WTC11 (cell line): ENCODE measurements at regions not wholly inside any gene's neighbourhood (a gene's known extent, or its start where the extent isn't known, plus 50 kb on each side); places are given as distances from the start of the nearest gene placed in this dataset.

Experiments
- ATAC-seq: fragments of 200-7000 bp; cut with Tn5 transposase; 2 replicates; pipeline ENCODE4 v1.10.0; 2021; ENCODE audit warnings: mild to moderate bottlenecking, moderate library complexity
- CTCF ChIA-PET: fragments of 300-600 bp; sonication (Branson Sonifier 250); formaldehyde crosslinking; loops from one replicate; lab custom pipeline; 2021; ENCODE audit warnings: antibody characterized with exemption; lab: Charles Lee
- POLR2A ChIA-PET: fragments of 350-600 bp; sonication (Branson Sonifier 250); formaldehyde crosslinking; loops from one replicate; lab custom pipeline; 2021; ENCODE audit warnings: antibody characterized with exemption; lab: Charles Lee
- DNase-seq: peaks from one replicate; pipeline ENCODE4 v3.0.0; 2021; ENCODE audit warnings: low spot score
- H3K27ac Mint-ChIP-seq: 2 replicates; pipeline ENCODE4 v1.8.0; 2021; ENCODE audit warnings: mixed read lengths
- H3K27me3 Mint-ChIP-seq: 2 replicates; pipeline ENCODE4 v1.8.0; 2021; ENCODE audit warnings: low read depth, mild to moderate bottlenecking, moderate library complexity, mixed read lengths
- H3K36me3 Mint-ChIP-seq: 2 replicates; pipeline ENCODE4 v1.8.0; 2021; ENCODE audit warnings: mixed read lengths
- H3K4me1 Mint-ChIP-seq: 2 replicates; pipeline ENCODE4 v1.8.0; 2022; ENCODE audit warnings: mixed read lengths
- H3K4me3 Mint-ChIP-seq: 2 replicates; pipeline ENCODE4 v1.8.0; 2021; ENCODE audit warnings: mild to moderate bottlenecking, moderate library complexity, mixed read lengths
- H3K9me3 Mint-ChIP-seq: 2 replicates; pipeline ENCODE4 v1.8.0; 2021; ENCODE audit warnings: mixed read lengths
- ATF1 ChIP-seq: sonication (generic); formaldehyde crosslinking; IDR thresholded peaks from 2 replicates; pipeline ENCODE4 v1.8.1; 2023; ENCODE audit warnings: mild to moderate bottlenecking, moderate library complexity, missing genetic modification reagents
- CREB1 ChIP-seq: sonication (generic); formaldehyde crosslinking; IDR thresholded peaks from 2 replicates; pipeline ENCODE4 v1.8.0; 2023; ENCODE audit warnings: mild to moderate bottlenecking, missing genetic modification reagents
- ELF4 ChIP-seq: sonication (generic); formaldehyde crosslinking; IDR thresholded peaks from 2 replicates; pipeline ENCODE4 v1.8.1; 2022; ENCODE audit warnings: low read depth, mild to moderate bottlenecking, moderate library complexity, missing genetic modification reagents
- FOXJ3 ChIP-seq: sonication (generic); formaldehyde crosslinking; IDR thresholded peaks from 2 replicates; pipeline ENCODE4 v1.9.0; 2021; ENCODE audit warnings: missing genetic modification reagents, mild to moderate bottlenecking, borderline replicate concordance
- GTF2I ChIP-seq: fragments of 250-450 bp; sonication (Bioruptor Pico); conservative IDR thresholded peaks from 2 replicates; pipeline ENCODE4 v1.4.0; 2021; ENCODE audit warnings: mild to moderate bottlenecking
- HMGA2 ChIP-seq: fragments of 250-450 bp; sonication (Bioruptor Pico); IDR thresholded peaks from 2 replicates; pipeline ENCODE4 v1.4.0; 2021; ENCODE audit warnings: mild to moderate bottlenecking, moderate library complexity
- NFATC4 ChIP-seq: fragments of 250-450 bp; sonication (Bioruptor Pico); IDR thresholded peaks from 2 replicates; pipeline ENCODE4 v1.9.0; 2021; ENCODE audit warnings: mild to moderate bottlenecking
- NR2C2 ChIP-seq: sonication (generic); formaldehyde crosslinking; IDR thresholded peaks from 2 replicates; pipeline ENCODE4 v1.8.0; 2022; ENCODE audit warnings: mild to moderate bottlenecking, missing genetic modification reagents
- RORB ChIP-seq: fragments of 250-450 bp; sonication (Bioruptor Pico); IDR thresholded peaks from 2 replicates; pipeline ENCODE4 v1.9.0; 2021; ENCODE audit warnings: mild to moderate bottlenecking
- SOX15 ChIP-seq: fragments of 250-450 bp; sonication (Bioruptor Pico); IDR thresholded peaks from 2 replicates; pipeline ENCODE4 v1.9.0; 2021; ENCODE audit warnings: mild to moderate bottlenecking
- SP1 ChIP-seq: sonication (generic); formaldehyde crosslinking; conservative IDR thresholded peaks from 2 replicates; pipeline ENCODE4 v1.8.1; 2022; ENCODE audit warnings: missing genetic modification reagents
- ZNF138 ChIP-seq: sonication (generic); formaldehyde crosslinking; conservative IDR thresholded peaks from 2 replicates; pipeline ENCODE4 v1.8.1; 2022; ENCODE audit warnings: mild to moderate bottlenecking, moderate library complexity, missing genetic modification reagents
- ZNF317 ChIP-seq: sonication (generic); formaldehyde crosslinking; IDR thresholded peaks from 2 replicates; pipeline ENCODE4 v1.8.1; 2023; ENCODE audit warnings: low read depth, mild to moderate bottlenecking, moderate library complexity, missing genetic modification reagents, borderline replicate concordance
- ZNF396 ChIP-seq: fragments of 250-450 bp; sonication (Bioruptor Pico); IDR thresholded peaks from 2 replicates; pipeline ENCODE4 v1.8.0; 2021; ENCODE audit warnings: mild to moderate bottlenecking, moderate library complexity, borderline replicate concordance
- TF ChIP-seq, protein P1 (sequence below): fragments of 250-450 bp; sonication (Bioruptor Pico); IDR thresholded peaks from 2 replicates; pipeline ENCODE4 v2.1.2; 2022; ENCODE audit warnings: mild to moderate bottlenecking, moderate library complexity
- TF ChIP-seq, protein P2 (sequence below): sonication (generic); formaldehyde crosslinking; conservative IDR thresholded peaks from 2 replicates; pipeline ENCODE4 v1.8.1; 2022; ENCODE audit warnings: mild to moderate bottlenecking, missing genetic modification reagents
- TF ChIP-seq, protein P3 (sequence below): sonication (generic); formaldehyde crosslinking; IDR thresholded peaks from 2 replicates; pipeline ENCODE4 v1.8.0; 2022; ENCODE audit warnings: missing genetic modification reagents
- TF ChIP-seq, protein P4 (sequence below): fragments of 250-450 bp; sonication (Bioruptor Pico); conservative IDR thresholded peaks from 2 replicates; pipeline ENCODE4 v1.9.0; 2021; ENCODE audit warnings: mild to moderate bottlenecking
- TF ChIP-seq, protein P5 (sequence below): sonication (generic); formaldehyde crosslinking; IDR thresholded peaks from 2 replicates; pipeline ENCODE4 v1.8.0; 2023; ENCODE audit warnings: missing genetic modification reagents, mild to moderate bottlenecking, borderline replicate concordance
- TF ChIP-seq, protein P6 (sequence below): fragments of 250-450 bp; sonication (Bioruptor Pico); IDR thresholded peaks from 2 replicates; pipeline ENCODE4 v1.9.0; 2021; ENCODE audit warnings: moderate library complexity, mild to moderate bottlenecking, inconsistent platforms, borderline replicate concordance
- TF ChIP-seq, protein P7 (sequence below): fragments of 250-450 bp; sonication (Bioruptor Pico); IDR thresholded peaks from 2 replicates; pipeline ENCODE4 v1.9.0; 2021; ENCODE audit warnings: mild to moderate bottlenecking
- TF ChIP-seq, protein P8 (sequence below): sonication (generic); formaldehyde crosslinking; IDR thresholded peaks from 2 replicates; pipeline ENCODE4 v1.8.1; 2022; ENCODE audit warnings: low read depth, mild to moderate bottlenecking, moderate library complexity, missing genetic modification reagents, borderline replicate concordance

DNA sequence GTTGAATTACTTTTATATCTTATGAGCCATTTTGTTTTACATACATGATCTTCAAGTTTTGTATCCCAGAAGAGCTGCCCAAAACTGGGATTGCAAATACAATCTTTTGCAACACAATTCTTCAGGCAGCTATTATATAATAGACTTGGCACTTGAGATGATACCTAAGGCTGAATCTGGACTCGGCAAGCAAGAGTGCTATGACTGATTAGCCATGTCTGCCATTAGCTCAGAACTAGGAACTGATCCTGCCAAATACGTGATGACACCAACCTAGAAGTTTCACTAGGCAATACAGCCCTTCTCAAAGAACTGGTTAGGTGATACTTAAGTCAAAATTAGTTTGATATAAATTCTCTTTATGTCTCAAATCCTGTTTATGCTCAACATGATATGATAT is 619.6 kb downstream of the CPS1 start (continued):
- TF ChIP-seq, protein P1, sequence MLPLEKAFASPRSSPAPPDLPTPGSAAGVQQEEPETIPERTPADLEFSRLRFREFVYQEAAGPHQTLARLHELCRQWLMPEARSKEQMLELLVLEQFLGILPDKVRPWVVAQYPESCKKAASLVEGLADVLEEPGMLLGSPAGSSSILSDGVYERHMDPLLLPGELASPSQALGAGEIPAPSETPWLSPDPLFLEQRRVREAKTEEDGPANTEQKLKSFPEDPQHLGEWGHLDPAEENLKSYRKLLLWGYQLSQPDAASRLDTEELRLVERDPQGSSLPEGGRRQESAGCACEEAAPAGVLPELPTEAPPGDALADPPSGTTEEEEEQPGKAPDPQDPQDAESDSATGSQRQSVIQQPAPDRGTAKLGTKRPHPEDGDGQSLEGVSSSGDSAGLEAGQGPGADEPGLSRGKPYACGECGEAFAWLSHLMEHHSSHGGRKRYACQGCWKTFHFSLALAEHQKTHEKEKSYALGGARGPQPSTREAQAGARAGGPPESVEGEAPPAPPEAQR: no peak
- no peak for TF ChIP-seq ELF4 (CRISPR knock-in tag)
- TF ChIP-seq NFATC4: no peak
- TF ChIP-seq, protein P2, sequence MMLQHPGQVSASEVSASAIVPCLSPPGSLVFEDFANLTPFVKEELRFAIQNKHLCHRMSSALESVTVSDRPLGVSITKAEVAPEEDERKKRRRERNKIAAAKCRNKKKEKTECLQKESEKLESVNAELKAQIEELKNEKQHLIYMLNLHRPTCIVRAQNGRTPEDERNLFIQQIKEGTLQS (CRISPR knock-in tag): no peak
- no peak for TF ChIP-seq NR2C2 (CRISPR knock-in tag)
- TF ChIP-seq, all 79 proteins: peak for 0

DNA sequence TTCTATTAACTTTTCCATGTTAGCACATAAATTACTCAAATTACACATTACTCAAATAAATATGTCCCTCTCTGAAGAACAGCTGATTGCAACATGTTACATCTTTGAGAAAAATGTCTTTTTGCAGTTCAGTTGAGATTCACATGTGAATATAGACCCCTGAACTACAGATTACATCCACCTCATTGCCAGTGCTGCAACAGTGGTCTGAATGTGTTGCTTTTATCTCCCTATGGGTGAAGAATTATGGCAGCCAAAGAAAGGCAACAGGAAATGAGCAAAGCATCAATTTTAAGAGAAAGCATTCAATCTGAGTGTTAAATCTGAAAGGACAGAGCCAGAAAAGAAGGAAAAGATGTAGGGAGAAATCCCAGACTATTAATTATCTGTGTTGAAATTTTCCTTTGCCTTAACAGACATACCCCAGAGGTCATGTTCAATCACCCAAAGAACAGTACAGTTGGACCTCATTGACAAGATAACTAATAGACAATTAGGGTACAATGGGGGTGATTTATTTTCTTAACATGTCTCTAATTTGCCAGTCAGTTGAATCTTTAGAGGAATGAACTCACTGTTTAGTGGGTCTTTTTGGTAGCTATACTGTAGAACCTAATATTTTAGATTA is 620.2 kb downstream of the CPS1 start:
- H3K9me3 Mint-ChIP-seq: no peaks in the 10 kb centered on the region
- DNase-seq (no peak), ATAC-seq (no peak)
- ChIA-PET CTCF (no interaction called here), POLR2A (no interaction called here)
- H3K4me3 Mint-ChIP-seq: no peak overlapping the region
- H3K36me3 Mint-ChIP-seq: no peaks in the 10 kb centered on the region
- H3K27me3 Mint-ChIP-seq: no peaks in the 10 kb centered on the region
- H3K4me1 Mint-ChIP-seq: no peaks in the 10 kb centered on the region
- no peak overlapping the region for H3K27ac Mint-ChIP-seq
- TF ChIP-seq GTF2I (CRISPR knock-in tag): no peak
- TF ChIP-seq, protein P3, sequence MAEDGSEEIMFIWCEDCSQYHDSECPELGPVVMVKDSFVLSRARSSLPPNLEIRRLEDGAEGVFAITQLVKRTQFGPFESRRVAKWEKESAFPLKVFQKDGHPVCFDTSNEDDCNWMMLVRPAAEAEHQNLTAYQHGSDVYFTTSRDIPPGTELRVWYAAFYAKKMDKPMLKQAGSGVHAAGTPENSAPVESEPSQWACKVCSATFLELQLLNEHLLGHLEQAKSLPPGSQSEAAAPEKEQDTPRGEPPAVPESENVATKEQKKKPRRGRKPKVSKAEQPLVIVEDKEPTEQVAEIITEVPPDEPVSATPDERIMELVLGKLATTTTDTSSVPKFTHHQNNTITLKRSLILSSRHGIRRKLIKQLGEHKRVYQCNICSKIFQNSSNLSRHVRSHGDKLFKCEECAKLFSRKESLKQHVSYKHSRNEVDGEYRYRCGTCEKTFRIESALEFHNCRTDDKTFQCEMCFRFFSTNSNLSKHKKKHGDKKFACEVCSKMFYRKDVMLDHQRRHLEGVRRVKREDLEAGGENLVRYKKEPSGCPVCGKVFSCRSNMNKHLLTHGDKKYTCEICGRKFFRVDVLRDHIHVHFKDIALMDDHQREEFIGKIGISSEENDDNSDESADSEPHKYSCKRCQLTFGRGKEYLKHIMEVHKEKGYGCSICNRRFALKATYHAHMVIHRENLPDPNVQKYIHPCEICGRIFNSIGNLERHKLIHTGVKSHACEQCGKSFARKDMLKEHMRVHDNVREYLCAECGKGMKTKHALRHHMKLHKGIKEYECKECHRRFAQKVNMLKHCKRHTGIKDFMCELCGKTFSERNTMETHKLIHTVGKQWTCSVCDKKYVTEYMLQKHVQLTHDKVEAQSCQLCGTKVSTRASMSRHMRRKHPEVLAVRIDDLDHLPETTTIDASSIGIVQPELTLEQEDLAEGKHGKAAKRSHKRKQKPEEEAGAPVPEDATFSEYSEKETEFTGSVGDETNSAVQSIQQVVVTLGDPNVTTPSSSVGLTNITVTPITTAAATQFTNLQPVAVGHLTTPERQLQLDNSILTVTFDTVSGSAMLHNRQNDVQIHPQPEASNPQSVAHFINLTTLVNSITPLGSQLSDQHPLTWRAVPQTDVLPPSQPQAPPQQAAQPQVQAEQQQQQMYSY (CRISPR knock-in tag): no peak
- TF ChIP-seq, protein P4, sequence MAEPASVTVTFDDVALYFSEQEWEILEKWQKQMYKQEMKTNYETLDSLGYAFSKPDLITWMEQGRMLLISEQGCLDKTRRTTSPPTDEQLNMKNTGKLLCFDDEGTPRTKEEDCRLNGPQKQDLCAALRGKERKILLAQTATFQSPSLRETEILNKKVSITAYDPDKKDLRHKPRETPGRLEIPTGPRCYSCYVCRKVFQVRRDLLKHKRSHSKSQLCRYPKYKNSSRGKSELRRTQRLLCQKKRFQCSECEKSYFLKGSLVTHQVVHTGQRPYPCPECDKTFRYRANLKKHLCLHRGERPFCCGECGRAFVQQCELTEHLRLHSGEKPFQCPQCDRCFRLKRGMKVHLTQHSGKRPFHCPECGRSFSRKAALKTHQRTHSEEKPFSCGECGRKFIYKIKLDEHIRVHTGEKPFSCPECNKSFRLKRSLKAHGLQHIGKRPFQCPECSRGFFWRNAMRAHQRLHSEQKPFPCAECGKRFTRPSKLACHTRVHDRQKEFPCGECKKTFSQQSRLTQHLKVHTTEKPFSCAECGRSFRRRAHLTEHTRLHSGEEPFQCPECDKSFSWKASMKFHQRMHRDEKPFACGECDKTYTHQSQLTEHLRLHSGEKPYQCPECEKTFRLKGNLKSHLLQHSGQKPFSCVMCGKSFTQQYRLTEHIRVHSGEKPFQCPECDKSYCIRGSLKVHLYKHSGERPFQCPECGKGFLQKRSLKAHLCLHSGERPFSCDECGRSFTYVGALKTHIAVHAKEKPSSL: no peak
- TF ChIP-seq, protein P5, sequence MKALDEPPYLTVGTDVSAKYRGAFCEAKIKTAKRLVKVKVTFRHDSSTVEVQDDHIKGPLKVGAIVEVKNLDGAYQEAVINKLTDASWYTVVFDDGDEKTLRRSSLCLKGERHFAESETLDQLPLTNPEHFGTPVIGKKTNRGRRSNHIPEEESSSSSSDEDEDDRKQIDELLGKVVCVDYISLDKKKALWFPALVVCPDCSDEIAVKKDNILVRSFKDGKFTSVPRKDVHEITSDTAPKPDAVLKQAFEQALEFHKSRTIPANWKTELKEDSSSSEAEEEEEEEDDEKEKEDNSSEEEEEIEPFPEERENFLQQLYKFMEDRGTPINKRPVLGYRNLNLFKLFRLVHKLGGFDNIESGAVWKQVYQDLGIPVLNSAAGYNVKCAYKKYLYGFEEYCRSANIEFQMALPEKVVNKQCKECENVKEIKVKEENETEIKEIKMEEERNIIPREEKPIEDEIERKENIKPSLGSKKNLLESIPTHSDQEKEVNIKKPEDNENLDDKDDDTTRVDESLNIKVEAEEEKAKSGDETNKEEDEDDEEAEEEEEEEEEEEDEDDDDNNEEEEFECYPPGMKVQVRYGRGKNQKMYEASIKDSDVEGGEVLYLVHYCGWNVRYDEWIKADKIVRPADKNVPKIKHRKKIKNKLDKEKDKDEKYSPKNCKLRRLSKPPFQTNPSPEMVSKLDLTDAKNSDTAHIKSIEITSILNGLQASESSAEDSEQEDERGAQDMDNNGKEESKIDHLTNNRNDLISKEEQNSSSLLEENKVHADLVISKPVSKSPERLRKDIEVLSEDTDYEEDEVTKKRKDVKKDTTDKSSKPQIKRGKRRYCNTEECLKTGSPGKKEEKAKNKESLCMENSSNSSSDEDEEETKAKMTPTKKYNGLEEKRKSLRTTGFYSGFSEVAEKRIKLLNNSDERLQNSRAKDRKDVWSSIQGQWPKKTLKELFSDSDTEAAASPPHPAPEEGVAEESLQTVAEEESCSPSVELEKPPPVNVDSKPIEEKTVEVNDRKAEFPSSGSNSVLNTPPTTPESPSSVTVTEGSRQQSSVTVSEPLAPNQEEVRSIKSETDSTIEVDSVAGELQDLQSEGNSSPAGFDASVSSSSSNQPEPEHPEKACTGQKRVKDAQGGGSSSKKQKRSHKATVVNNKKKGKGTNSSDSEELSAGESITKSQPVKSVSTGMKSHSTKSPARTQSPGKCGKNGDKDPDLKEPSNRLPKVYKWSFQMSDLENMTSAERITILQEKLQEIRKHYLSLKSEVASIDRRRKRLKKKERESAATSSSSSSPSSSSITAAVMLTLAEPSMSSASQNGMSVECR (CRISPR knock-in tag): no peak
- TF ChIP-seq, protein P6, sequence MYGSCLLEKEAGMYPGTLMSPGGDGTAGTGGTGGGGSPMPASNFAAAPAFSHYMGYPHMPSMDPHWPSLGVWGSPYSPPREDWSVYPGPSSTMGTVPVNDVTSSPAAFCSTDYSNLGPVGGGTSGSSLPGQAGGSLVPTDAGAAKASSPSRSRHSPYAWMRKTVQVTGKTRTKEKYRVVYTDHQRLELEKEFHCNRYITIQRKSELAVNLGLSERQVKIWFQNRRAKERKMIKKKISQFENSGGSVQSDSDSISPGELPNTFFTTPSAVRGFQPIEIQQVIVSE (CRISPR knock-in tag): no peak
- TF ChIP-seq RORB (CRISPR knock-in tag): no peak
- TF ChIP-seq, protein P7, sequence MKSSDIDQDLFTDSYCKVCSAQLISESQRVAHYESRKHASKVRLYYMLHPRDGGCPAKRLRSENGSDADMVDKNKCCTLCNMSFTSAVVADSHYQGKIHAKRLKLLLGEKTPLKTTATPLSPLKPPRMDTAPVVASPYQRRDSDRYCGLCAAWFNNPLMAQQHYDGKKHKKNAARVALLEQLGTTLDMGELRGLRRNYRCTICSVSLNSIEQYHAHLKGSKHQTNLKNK (CRISPR knock-in tag): no peak
- no peak for TF ChIP-seq ZNF317 (CRISPR knock-in tag)
- TF ChIP-seq ATF1 (CRISPR knock-in tag): no peak
- TF ChIP-seq, protein P8, sequence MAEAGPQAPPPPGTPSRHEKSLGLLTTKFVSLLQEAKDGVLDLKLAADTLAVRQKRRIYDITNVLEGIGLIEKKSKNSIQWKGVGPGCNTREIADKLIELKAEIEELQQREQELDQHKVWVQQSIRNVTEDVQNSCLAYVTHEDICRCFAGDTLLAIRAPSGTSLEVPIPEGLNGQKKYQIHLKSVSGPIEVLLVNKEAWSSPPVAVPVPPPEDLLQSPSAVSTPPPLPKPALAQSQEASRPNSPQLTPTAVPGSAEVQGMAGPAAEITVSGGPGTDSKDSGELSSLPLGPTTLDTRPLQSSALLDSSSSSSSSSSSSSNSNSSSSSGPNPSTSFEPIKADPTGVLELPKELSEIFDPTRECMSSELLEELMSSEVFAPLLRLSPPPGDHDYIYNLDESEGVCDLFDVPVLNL (CRISPR knock-in tag): no peak
- no peak for TF ChIP-seq CREB1 (CRISPR knock-in tag)
- no peak for TF ChIP-seq ZNF396 (CRISPR knock-in tag)
- no peak for TF ChIP-seq HMGA2
- TF ChIP-seq SP1: no peak
- no peak for TF ChIP-seq FOXJ3 (CRISPR knock-in tag)
- TF ChIP-seq SOX15 (CRISPR knock-in tag): no peak
- no peak for TF ChIP-seq ZNF138
